HEK293T (cell line): ENCODE measurements at regions not wholly inside any gene's neighbourhood (a gene's known extent, or its start where the extent isn't known, plus 50 kb on each side); places are given as distances from the start of the nearest gene placed in this dataset.

Experiments
- BHLHE40 ChIP-seq: fragments of 450-650 bp; IDR thresholded peaks from 2 replicates; pipeline ENCODE4 v1.6.1; 2016; ENCODE audit warnings: mild to moderate bottlenecking, moderate library complexity, borderline replicate concordance
- FOXA1 ChIP-seq: fragments of 450-650 bp; IDR thresholded peaks from 2 replicates; pipeline ENCODE4 v1.6.1; 2016; ENCODE audit warnings: mild to moderate bottlenecking

DNA sequence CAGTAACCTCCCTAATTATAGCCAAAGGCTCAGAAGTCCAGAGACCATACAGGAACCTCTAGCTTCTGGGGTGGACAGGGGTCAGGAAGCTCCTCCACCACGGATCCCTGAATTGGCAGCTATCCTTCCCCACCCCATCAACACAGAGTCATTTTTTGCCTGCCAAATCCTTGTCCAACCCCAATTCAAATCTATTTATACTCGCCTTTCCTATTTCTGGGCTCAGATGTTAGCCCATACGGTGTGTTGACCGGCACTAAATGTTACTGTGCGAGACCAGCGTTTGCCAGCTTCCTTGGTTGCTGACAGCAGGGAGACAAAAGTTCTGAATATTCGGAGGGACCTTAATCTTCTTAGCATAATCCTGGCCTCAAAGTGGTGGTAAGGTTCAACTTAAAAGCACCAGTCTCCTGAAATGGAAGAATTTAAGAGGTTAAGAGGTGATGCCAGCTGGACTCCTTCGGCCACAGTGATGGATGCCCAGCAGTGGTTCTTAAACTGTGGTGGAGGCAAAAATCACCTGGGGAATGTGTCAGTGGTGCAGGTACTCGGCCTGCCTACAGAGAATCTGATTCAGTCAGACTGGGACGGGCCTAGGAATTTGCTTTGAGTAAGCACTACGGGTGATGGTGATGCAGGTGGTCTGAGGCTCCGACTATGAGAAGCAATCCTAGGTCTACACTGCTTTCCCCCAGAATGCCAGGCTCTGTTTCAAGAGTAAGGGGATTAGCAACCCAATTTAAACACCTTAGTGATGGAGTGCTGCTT, 204.8 kb upstream of the MEF2C start:
- TF ChIP-seq BHLHE40, result no peak
- TF ChIP-seq FOXA1, result no peak
